SKM-1 (cell line): ENCODE measurements at regions not wholly inside any gene's neighbourhood (a gene's known extent, or its start where the extent isn't known, plus 50 kb on each side); places are given as distances from the start of the nearest gene placed in this dataset.

Source experiments
- DNase-seq: peaks from one replicate; lab custom pipeline; 2025; ENCODE audit not compliant: unreplicated experiment; lab: John Stamatoyannopoulos, UW

DNA sequence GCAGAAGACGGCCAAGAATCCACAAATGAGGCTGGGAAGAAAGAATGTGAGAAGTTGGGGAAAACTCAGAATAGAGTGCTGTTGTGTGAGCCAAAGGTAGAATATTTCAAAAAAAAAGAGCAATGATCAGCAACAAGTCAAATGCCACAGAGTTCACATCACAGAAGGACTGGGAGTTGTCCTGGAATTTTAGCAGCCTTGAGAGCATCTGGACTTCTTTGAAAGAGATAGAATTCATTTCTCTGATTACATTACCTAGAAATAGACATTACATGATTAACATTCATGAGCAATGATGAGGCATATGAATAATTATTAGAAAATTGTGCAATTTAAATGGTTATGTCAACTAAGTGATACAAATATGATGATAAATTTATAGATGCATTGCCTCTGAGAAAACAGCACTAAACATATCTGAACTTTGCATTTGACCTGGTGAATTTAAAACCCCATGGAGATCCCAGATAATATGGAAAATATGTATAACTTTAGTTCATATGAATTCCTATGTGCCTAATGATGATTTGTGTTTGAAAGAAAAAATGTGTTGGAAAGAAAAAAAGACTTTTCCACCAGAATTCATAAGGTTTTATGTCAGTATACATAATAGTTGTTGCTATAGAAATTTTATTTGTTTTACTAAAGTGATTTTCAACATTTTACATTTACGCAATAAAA is 186.2 kb downstream of the POSTN start:
- DNase-seq, result no peak

DNA sequence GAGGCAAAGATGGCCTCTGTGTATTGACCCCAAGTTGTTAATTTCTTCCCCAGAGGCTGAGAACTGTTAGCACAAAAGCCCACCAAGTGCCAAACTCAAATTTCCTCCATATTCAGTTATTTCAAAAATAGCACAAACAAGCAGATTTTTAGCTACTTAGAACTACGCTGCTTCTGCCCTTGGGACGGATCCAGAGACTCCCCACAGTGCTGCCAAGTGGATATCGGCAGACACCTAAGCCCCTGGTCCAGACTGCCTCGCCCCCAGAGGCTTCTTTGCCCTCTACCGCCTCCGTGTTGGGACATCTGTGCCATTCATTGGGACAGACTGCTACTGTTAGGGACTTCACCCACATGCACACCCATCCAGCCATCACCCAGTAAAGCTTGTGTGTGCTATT is 188.3 kb downstream of the POSTN start:
- no peak for DNase-seq

DNA sequence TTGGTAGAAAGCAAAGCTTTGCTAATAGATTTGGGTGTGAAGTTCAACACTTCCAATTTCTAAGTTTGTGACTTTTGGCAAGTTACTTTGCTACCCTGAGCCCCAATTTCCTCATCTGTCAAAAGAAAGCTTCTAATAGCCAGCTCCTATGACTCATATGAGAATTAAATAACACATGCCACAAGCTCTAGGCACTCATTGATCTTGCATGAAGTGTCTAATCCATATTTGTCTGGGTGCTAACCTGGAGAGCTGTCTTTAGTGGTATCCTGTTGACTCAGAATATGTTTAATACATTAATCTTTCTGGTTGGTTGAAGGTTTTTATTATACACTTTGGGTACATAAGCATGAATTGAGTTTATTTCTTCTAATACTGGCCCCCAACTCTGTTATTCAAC is 188.8 kb downstream of the POSTN start:
- no peak for DNase-seq

DNA sequence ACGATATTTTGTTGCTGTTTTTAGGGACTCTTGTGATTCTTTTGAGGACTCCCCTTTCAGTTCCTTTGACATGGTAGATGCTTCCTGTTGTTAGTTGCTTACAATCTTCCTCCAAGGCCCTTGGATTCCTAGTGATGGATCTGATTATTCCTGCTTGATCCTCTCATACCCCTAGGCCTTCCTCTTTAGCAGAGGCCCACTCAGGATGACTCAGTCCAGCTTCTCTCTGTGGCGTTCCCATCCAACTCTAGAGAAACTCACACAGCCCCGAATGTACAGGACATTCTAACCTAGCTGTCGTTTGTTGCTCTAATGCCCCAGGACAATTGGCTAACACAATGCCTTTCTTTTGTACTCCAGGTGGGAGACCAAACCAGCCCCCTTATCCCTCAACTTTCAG is 191.4 kb downstream of the POSTN start:
- DNase-seq, result no peak

DNA sequence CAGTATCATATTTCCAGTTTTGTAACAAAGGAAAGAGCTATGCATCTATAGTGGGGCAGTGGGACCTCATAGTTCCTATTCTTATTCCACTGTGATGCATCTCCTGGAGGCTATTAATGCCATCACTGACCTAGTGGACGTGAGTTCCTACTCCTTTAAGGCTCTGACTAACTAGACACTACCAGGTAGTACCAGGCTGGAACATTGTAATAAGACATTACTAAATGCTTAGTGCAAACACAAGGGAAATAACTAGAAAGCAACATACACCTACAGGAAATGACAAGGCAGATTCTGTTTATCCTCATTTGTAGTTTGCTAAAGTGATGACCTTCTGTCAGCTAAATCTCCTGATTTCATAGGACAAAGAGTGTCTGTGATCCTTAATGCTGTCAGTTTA is 192.5 kb downstream of the POSTN start:
- no peak for DNase-seq

DNA sequence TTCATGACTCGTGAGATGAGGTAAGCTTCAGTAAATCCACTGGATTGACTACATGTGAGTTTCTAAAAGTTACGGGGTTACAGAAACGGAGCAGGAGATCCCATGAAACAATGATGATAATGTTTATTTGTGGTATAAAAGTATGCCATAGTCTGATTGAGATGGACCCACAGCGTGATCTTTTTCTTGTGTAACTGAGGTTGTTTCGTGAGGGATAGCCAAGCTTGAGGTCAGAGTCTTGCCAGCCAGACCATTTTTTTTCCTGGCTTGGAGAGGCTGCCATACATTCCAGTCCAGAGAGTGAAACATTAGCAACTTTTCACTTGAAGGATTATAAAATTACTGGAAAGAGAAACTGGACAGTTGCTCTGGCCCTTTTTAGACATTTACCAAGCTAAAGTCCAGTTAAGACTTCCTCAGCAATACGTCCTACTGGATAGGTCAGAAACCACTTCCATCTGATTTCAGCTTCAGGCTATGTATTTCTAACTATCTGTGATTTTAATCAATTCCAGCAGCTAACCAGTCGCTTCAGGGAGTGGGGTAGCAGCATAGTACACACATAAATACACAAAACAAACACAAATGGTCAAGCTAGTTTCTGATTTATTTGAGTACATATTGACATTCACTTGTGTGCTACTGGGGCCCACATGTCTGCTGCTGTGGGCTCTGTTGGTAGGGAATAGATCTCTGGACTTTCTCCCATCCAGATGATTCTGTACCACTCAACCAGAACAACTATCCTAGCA is 194.6 kb downstream of the POSTN start:
- no peak for DNase-seq

DNA sequence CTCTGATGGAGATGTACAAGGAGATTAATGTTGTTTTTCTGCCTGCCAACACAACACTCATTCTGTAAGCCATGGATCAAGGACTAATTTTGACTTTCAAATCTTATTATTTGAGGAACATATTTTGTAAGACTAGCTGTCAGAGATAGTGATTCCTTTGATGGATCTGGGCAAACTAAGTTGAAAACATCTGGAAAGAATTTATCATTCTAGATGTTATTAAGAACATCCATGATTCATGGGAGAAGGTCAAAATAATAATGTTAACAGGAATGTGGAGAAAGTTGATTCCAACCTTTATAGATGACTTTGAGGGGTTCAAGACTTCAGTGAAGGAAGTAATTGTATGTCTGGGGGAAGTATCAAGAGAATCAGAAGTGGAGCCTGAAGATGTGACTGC is 196.8 kb downstream of the POSTN start:
- no peak for DNase-seq

DNA sequence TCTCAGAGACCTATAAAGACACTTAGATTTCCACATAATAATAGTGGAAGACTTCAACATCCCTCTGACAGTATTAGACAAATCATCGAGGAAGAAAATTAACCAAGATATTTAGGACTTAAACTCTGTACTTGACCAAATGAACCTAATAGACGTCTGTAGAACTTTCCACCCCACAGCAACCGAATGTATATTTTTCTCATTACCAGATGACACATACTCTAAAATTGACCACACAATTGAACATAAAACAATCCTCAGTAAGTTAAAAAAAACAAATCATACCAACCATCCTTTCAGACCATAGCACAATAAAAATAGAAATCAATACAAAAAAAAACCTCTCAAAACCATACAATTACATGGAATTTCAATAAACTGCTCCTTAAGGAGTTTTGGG is 201.0 kb downstream of the POSTN start:
- DNase-seq, result no peak

DNA sequence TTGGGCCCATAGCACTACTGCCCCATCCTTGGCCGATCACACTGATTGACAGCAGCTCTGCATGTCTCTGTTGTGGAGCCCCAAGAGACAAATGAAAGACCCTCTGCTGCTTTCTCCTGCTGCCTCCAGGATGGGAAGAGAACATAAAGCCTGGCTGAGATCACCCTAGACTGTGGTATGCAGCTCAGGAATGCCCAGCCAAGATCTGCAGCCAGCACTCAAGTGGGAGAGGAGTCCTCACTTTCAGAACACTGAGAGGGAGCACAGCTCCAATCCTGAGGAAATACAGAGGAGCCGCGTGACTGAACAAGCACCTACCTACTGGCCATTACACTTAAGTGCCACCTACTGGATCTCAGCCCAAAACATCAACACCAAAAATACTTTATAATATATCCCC is 203.0 kb downstream of the POSTN start:
- DNase-seq, result no peak

DNA sequence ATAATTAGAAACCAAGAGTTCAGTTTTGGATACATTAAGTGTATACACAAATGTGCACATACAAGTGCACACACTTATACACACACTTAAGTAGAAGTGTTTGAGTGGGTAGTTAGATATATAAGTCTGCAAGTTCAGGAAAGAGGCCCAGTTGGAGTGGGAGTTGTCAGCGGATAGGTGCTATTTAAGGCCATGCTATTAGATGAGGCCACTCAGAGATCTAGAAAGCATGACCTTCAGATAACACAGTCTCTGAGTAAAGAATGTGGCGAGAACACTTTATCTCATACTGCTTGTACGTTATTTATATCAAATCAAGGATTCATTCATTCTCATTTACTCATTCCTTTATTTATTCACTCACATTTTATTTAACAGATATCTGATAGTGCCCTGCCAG is 206.2 kb downstream of the POSTN start:
- no peak for DNase-seq

DNA sequence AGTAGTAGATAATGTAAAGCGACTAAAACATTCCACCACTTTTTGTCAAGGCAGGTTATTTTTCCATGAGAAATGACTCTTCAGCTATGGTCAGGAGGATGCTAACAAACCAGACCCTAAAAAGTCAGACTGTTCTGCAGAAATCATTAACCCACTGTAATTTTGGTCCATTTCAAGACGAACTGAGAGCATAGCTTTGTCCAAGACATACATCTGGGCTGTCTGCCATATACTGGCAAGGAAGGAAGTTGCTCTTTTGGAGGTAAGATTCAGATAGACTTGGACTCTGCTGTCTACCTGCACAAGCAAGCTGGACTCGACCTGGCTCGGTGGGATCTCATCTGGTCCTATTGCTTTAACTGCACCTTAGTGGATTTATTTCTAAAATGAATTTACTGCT is 207.8 kb downstream of the POSTN start:
- no peak for DNase-seq

DNA sequence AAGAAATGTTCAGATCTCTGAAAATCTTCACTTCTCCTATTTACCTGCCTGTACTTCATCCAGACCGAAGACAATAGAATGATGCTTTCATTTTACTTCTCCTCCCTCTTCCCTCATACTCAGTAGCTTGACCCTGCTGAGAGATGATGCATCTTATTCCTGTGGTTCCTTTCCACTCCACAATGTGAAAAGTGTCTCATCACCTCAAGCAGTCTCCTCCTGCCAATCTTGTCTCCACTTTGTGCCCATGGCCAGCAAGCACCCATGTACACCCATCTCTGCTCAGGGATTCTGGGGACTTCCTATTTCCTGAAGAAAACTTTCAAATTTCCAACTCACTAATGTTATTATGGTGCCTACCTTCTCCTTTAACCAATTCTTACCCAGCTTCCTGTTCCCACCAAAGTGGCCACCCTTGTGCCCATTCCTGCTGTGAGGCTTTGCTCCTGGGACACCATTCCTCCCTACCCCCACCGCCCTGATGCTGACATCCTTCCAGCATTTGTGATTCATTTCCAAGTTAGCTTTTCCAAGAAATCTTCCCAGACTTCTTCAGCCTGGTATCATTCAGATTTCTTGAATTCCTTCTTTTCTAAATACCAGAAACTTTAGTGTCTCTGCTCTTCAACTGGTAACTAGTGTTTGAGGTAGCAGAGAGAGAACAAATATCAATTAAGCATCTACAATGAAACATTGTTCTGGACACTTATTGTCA is 212.5 kb downstream of the POSTN start:
- DNase-seq, result no peak

DNA sequence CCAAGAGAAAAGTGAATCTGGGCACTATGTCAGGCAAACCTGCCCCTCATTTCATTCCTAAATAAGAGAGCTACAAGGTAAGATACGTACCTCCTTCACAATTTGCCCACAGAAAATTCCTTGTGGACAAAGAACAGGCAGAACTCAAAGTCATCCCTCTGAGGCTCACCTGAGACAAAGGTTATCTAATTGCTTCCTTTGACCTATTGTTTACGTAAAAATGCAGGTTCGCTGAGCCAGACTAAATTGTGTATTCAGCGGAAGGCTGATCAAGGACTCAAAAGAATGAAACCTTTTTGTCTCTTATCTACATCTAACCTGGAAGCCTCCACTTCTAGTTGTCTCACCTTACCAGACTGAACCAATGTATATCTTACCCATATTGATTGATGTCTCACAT is 213.3 kb downstream of the POSTN start:
- DNase-seq, result no peak

DNA sequence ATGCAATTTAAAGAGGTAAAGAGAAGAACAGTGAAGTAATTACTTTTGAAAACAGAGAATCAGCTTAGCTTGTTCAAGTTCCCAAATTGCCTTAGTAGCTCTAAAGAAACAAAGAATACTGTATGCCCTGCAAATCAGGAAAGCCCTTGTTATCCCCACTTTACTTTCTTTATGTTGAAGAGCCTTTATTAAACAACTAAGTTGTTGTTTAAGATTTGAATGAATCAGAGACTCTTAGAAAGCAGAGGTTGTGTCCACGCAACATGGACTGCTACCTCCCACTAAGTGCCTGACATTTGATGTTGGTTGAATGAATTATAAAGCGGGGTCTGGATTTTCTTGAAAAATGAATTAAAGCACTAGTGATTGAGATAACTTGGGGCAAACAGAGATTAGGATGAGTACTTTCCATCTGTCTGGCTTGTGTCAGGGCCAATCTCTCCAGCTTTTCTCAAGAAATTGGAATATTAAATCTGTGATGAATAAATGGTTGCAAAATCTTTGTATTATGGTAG is 214.7 kb downstream of the POSTN start:
- DNase-seq, result no peak

DNA sequence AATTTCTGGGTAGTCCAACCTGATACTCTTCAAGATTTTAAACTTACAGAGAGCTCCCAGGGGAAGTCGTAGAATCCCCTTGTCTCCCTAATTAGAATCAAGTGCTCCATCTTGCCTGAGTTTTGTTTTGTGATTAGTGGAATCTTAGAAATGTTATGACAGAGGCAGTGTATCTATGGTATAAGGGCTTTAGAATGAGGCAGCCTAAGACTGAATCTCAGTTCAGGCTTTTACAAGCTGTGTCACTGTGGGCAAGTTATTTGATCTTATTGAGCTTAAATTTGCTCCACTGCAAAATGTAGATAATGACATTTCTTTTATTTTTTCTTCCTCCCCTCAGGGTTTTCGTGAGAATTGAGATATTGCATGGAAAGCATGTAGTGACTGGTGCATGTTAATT is 215.5 kb downstream of the POSTN start:
- no peak for DNase-seq

DNA sequence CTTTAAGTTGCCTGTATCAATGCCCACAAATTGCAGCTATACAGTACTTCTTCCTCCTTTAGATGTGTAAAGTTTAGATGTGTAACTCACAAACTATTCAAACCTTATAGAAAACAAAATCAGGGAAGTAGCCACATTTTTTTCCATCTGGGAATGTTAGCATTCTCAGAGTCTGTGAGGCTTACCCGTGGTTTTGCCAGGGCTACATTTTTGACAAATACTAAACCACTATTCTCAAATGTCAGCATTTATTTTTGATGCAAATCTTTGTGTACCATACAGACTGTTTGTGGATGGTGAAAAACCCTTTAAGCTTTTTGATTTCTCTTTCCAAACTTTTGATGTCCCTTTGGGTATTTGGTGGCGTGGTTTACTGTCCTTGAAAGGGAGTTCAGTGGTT is 216.4 kb downstream of the POSTN start:
- no peak for DNase-seq

DNA sequence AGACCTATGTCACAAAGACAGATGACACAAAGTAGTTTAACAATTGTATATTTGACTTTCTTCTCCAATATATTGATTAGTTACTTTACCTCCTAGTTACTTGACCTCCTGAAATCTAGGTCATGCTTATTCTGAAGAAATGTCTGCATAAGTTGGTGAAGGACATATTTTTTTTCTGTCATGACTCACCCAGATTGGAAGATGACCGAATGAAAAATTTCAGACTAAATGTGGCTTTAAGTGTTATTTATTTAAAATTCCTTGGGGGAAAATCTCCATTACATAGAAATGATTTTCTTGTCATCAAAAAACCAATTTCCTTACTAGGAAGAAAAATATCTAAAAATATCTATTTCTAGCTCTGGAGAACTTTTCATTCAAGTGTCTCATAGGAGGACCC is 217.1 kb downstream of the POSTN start:
- DNase-seq, result no peak

DNA sequence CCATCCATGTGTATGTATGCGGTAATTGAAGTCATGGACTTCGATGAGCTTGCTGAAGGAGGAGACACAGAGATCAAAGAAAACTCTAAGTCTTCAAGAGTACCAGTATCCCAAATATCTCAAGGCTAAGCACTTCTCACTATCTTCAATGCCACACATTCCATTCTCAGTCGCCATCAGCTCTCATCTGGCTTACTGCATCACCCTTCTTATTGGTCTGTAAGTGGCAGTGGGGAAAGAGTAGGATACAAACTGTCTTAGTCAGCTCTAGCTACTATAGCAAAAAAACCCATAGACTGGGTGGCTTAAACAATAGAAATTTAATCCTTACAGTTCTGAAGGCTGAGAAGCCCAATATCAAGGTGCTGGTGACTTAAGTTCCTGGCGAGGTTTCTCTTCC is 218.7 kb downstream of the POSTN start:
- no peak for DNase-seq

DNA sequence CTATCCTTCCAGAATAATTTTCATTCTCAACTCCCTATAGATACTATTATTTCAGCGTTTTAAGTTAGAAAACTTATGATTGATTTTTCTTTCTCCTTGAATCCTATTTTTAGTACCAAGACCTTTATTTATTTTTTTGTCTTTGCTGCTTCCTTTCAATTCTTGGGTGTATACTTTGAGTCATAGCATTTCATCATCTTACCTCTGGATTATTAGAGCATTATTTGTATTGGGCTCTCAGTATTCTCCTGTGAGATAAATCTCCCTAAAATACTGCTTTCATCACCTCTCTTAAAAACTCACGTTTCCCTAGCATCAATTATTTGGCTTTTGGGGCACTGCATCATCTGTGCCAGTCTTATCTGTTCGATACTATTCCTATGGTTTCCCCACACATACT is 222.8 kb downstream of the POSTN start:
- DNase-seq, result no peak

DNA sequence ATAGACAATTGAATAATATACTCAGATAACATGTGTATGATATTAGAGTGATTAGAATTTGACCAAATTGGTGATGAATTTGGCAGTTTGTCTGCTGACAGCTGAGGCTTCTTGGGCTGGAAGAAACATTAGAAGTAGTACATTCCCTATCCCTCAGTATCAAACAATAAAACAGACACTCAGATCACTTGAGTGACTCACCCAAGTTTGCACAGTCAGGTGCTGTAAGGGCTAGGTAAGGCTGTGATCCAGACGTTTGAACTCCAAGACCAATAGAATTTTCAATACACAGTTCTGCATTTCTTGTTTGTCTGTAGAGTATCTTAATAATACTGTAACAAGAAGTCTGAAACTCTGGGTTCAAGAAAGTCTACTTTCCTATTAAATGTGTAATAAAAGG is 223.5 kb downstream of the POSTN start:
- DNase-seq, result no peak

DNA sequence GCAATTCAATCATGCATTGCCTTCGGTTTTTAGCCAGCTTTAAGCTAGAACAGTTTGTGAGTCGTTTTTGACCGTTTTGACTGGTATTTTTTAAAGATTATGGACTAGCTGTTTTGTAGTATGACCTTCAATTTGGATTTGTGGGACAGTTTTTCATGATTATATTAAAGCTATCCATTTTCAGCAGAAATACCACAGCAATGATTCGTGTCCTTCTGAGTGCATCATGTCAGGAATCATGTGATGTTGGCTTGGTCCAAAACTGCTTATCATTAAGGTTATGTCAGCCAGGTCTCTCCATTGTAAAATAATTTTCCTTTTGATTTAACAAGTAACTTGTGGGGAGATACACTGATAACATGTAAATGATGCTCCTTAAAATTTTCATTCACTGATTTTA is 229.0 kb downstream of the POSTN start:
- no peak for DNase-seq

DNA sequence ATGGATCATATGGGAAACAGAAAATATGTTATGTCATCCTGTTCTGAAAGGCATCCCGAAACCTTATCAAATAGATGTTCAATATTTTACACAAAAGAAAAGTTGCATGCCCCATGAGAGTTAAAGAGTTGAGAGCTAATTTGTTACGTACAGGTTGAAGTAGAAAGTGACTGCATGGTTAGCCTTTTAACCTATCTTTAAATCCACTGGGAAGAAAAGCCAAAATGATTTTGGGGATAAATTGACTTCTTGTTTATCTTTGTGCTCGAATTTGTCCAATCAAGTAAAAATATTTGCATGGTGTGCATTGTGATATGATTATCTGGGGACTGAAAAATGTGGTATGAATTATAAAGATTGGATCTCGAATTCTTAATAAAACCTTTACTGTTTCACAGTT is 230.1 kb downstream of the POSTN start:
- no peak for DNase-seq
